Neural cell (in vitro differentiated cells): ENCODE measurements at regions not wholly inside any gene's neighbourhood (a gene's known extent, or its start where the extent isn't known, plus 50 kb on each side); places are given as distances from the start of the nearest gene placed in this dataset.

ENCODE experiments used
- EP300 ChIP-seq: fragments of 450-650 bp; conservative IDR thresholded peaks from 2 replicates; pipeline ENCODE4 v1.6.1; 2014; ENCODE audit warnings: antibody characterized with exemption, mild to moderate bottlenecking, moderate library complexity; ENCODE audit not compliant: poor library complexity, severe bottlenecking
- POLR2AphosphoS5 ChIP-seq: IDR thresholded peaks from 2 replicates; pipeline ENCODE4 v1.6.1; 2012
- SMC3 ChIP-seq: fragments of 450-650 bp; conservative IDR thresholded peaks from 2 replicates; pipeline ENCODE4 v1.6.1; 2014; ENCODE audit warnings: antibody characterized with exemption, mild to moderate bottlenecking, moderate library complexity; ENCODE audit not compliant: poor library complexity
- TF ChIP-seq, protein P1 (sequence below): fragments of 450-650 bp; IDR thresholded peaks from 2 replicates; pipeline ENCODE4 v1.5.1; 2014; ENCODE audit warnings: antibody characterized with exemption, mild to moderate bottlenecking, moderate library complexity; ENCODE audit not compliant: poor library complexity, severe bottlenecking

DNA sequence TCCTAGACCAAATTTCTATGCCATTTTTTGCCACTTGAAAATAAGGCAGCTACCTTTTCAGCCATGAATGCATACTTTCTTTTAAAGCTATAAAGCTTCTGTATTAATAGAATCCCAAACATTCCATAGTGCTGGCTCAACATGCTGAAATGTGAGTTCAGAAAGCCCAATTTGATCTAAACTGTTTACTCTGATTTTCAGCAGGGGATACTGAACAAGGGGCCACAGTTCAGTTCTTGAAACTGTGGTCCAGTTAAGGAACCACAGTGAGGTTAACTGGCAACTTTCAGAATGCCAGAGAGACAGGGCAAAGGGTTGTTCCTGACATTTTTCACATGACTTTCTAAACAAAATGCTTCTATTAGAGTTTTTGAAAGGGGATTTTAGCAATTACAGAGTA, 85.7 kb upstream of the COL11A1 start:
- TF ChIP-seq SMC3 (no peak), EP300 (no peak), POLR2AphosphoS5 (no peak)
- TF ChIP-seq, protein P1, sequence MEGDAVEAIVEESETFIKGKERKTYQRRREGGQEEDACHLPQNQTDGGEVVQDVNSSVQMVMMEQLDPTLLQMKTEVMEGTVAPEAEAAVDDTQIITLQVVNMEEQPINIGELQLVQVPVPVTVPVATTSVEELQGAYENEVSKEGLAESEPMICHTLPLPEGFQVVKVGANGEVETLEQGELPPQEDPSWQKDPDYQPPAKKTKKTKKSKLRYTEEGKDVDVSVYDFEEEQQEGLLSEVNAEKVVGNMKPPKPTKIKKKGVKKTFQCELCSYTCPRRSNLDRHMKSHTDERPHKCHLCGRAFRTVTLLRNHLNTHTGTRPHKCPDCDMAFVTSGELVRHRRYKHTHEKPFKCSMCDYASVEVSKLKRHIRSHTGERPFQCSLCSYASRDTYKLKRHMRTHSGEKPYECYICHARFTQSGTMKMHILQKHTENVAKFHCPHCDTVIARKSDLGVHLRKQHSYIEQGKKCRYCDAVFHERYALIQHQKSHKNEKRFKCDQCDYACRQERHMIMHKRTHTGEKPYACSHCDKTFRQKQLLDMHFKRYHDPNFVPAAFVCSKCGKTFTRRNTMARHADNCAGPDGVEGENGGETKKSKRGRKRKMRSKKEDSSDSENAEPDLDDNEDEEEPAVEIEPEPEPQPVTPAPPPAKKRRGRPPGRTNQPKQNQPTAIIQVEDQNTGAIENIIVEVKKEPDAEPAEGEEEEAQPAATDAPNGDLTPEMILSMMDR = no peak
